RKO (cell line): ENCODE measurements at regions not wholly inside any gene's neighbourhood (a gene's known extent, or its start where the extent isn't known, plus 50 kb on each side); places are given as distances from the start of the nearest gene placed in this dataset.

ENCODE experiments used
- DNase-seq: peaks from one replicate; pipeline ENCODE4 v3.0.0-alpha.2; 2016; ENCODE audit warnings: low spot score

- DNase-seq, result no peak
Measured at GRCh38 chr14:98120831-98121464, 1151.0 kb downstream of the BCL11B start.

- DNase-seq, result no peak
Measured at GRCh38 chr14:98122527-98122926, 1149.5 kb downstream of the BCL11B start.

GRCh38 chr14:98130691-98131090 is 1141.3 kb downstream of the BCL11B start:
- no peak for DNase-seq

GRCh38 chr14:98131406-98131805 is 1140.6 kb downstream of the BCL11B start:
- DNase-seq, result no peak

GRCh38 chr14:98133806-98134205 is 1138.2 kb downstream of the BCL11B start:
- peak; percentile 15 for DNase-seq

- no peak for DNase-seq
Measured at GRCh38 chr14:98136012-98136789, 1135.8 kb downstream of the BCL11B start.

GRCh38 chr14:98137131-98138025 is 1134.6 kb downstream of the BCL11B start:
- no peak for DNase-seq

GRCh38 chr14:98138666-98139065 is 1133.3 kb downstream of the BCL11B start:
- DNase-seq, result no peak

- no peak for DNase-seq
Measured at GRCh38 chr14:98140862-98141530, 1131.0 kb downstream of the BCL11B start.

GRCh38 chr14:98143566-98143965 is 1128.4 kb downstream of the BCL11B start:
- DNase-seq, result no peak

- DNase-seq, result peak; percentile 10
Measured at GRCh38 chr14:98144964-98145363, 1127.0 kb downstream of the BCL11B start.

- DNase-seq, result no peak
Measured at GRCh38 chr14:98146416-98146815, 1125.6 kb downstream of the BCL11B start.

- no peak for DNase-seq
Measured at GRCh38 chr14:98154254-98154653, 1117.7 kb downstream of the BCL11B start.

- no peak for DNase-seq
Measured at GRCh38 chr14:98156411-98156810, 1115.6 kb downstream of the BCL11B start.

GRCh38 chr14:98160901-98161300 is 1111.1 kb downstream of the BCL11B start:
- no peak for DNase-seq

GRCh38 chr14:98161356-98161755 is 1110.6 kb downstream of the BCL11B start:
- DNase-seq, result no peak

GRCh38 chr14:98162856-98163805 is 1108.9 kb downstream of the BCL11B start:
- no peak for DNase-seq

- DNase-seq, result no peak
Measured at GRCh38 chr14:98163873-98164272, 1108.1 kb downstream of the BCL11B start.

GRCh38 chr14:98165976-98166375 is 1106.0 kb downstream of the BCL11B start:
- DNase-seq, result no peak

GRCh38 chr14:98167275-98167674 is 1104.7 kb downstream of the BCL11B start:
- no peak for DNase-seq

GRCh38 chr14:98167705-98168104 is 1104.3 kb downstream of the BCL11B start:
- no peak for DNase-seq
